Astrocyte (in vitro differentiated cells and primary cell): ENCODE measurements at regions not wholly inside any gene's neighbourhood (a gene's known extent, or its start where the extent isn't known, plus 50 kb on each side); places are given as distances from the start of the nearest gene placed in this dataset.

ENCODE experiments used
- DNase-seq: peaks from one replicate; pipeline ENCODE4 v3.0.0-alpha.2; 2010; ENCODE audit warnings: low read depth
- FAIRE-seq: peaks from 2 replicates; lab custom pipeline; 2011; peaks lifted over from hg19 to GRCh38; lab: Jason Lieb, UNC
- H2AFZ ChIP-seq: 2 replicates; pipeline ENCODE4 v1.6.0; 2012; ENCODE audit warnings: low read depth, low read length, inconsistent platforms
- H3K27ac ChIP-seq: 2 replicates; pipeline ENCODE4 v1.5.1; 2011; ENCODE audit warnings: low read depth, low read length, inconsistent platforms
- H3K27me3 ChIP-seq: 2 replicates; pipeline ENCODE4 v1.6.0; 2011; ENCODE audit warnings: low read length, inconsistent platforms; ENCODE audit not compliant: insufficient read depth
- H3K36me3 ChIP-seq: 2 replicates; pipeline ENCODE4 v1.5.1; 2011; ENCODE audit warnings: low read length, inconsistent platforms; ENCODE audit not compliant: insufficient read depth
- H3K4me1 ChIP-seq: 2 replicates; pipeline ENCODE4 v1.5.1; 2011; ENCODE audit warnings: low read length, inconsistent platforms; ENCODE audit not compliant: insufficient read depth
- H3K4me2 ChIP-seq: 2 replicates; pipeline ENCODE4 v1.6.0; 2012; ENCODE audit warnings: low read length, inconsistent platforms
- H3K4me3 ChIP-seq: 2 replicates; pipeline ENCODE4 v1.5.1; 2011; ENCODE audit warnings: low read depth, mild to moderate bottlenecking, low read length, inconsistent platforms; ENCODE audit not compliant: insufficient read depth
- H3K79me2 ChIP-seq: 2 replicates; pipeline ENCODE4 v1.6.0; 2012; ENCODE audit warnings: mild to moderate bottlenecking, low read length, inconsistent platforms; ENCODE audit not compliant: insufficient read depth
- H3K9ac ChIP-seq: 2 replicates; pipeline ENCODE4 v1.6.0; 2012; ENCODE audit warnings: mild to moderate bottlenecking, low read length, inconsistent platforms
- H3K9me3 ChIP-seq: 2 replicates; pipeline ENCODE4 v1.5.1; 2012; ENCODE audit warnings: low read depth, mild to moderate bottlenecking, low read length, inconsistent platforms; ENCODE audit not compliant: insufficient read depth
- H4K20me1 ChIP-seq: 2 replicates; pipeline ENCODE4 v1.6.0; 2012; ENCODE audit warnings: low read length, inconsistent platforms; ENCODE audit not compliant: insufficient read depth
- H3K27ac Mint-ChIP-seq: one replicate; pipeline ENCODE4 v1.8.0; 2021; ENCODE audit warnings: mild to moderate bottlenecking, mixed read lengths; ENCODE audit not compliant: unreplicated experiment
- H3K27me3 Mint-ChIP-seq: one replicate; pipeline ENCODE4 v1.8.0; 2021; ENCODE audit warnings: low read depth, mixed read lengths; ENCODE audit not compliant: unreplicated experiment
- H3K36me3 Mint-ChIP-seq: one replicate; pipeline ENCODE4 v1.8.0; 2021; ENCODE audit warnings: low read depth, mixed read lengths; ENCODE audit not compliant: unreplicated experiment
- H3K4me1 Mint-ChIP-seq: one replicate; pipeline ENCODE4 v1.8.0; 2021; ENCODE audit warnings: low read depth, mixed read lengths; ENCODE audit not compliant: unreplicated experiment
- H3K4me3 Mint-ChIP-seq: one replicate; pipeline ENCODE4 v1.8.0; 2021; ENCODE audit warnings: mild to moderate bottlenecking, moderate library complexity, mixed read lengths; ENCODE audit not compliant: unreplicated experiment
- H3K9me3 Mint-ChIP-seq: one replicate; pipeline ENCODE4 v1.8.0; 2021; ENCODE audit warnings: mild to moderate bottlenecking, mixed read lengths; ENCODE audit not compliant: unreplicated experiment
- EZH2 ChIP-seq: IDR thresholded peaks from 2 replicates; pipeline ENCODE4 v1.6.1; 2012; ENCODE audit warnings: mild to moderate bottlenecking, low read length, inconsistent platforms; ENCODE audit not compliant: insufficient read depth
- TF ChIP-seq, protein P1 (sequence below): IDR thresholded peaks from 2 replicates; pipeline ENCODE4 v1.5.1; 2011; ENCODE audit warnings: low read depth, mild to moderate bottlenecking, inconsistent platforms, low read length, moderate library complexity; ENCODE audit not compliant: insufficient read depth

DNA sequence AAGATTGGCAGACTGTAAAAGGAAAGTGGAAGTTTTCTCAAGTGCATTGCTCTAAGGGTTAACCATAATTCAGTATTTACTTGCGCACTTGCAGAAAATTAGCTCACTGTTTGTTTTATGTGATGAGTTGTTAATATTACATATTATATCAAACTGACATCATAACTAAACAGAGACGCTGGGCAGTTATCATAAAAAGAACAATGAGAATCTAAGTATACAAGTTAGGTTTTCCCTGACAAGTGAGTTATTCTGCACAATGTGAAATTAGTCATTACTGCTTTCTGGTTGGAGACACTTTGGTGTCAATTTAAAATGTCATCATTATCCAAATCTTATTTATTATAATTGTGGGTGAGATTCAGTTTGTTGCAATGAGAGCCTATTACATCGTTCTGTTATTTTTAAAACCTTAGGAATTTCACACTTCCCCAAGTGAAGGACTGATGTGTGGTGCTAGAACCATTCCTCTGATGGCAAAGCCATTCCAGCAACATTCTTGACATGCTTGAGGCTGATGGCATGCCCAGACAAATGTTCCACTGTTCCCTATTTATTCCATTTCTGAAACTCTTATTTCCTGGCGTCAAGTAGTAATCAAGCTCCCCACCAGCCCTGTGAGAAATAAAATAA lies 90.1 kb upstream of the FLRT2 start:
- Histone ChIP-seq H4K20me1 (no peaks in the 10 kb centered on the region), H3K27ac (no peak overlapping the region), H3K79me2 (no peaks in the 10 kb centered on the region), H2AFZ (no peak overlapping the region), H3K27me3 (no peaks in the 10 kb centered on the region), H3K9ac (no peak overlapping the region), H3K4me1 (peaks cover 18% of the 10 kb centered on the region), H3K4me2 (no peak overlapping the region), H3K36me3 (no peaks in the 10 kb centered on the region), H3K9me3 (no peaks in the 10 kb centered on the region), H3K4me3 (no peak overlapping the region)
- H3K27ac Mint-ChIP-seq = peak overlapping the region; percentile 94
- H3K36me3 Mint-ChIP-seq = no peaks in the 10 kb centered on the region
- no peak overlapping the region for H3K4me3 Mint-ChIP-seq
- DNase-seq (peak; percentile 67), FAIRE-seq (peak; percentile 99)
- H3K9me3 Mint-ChIP-seq = peaks cover 1% of the 10 kb centered on the region
- peaks cover 41% of the 10 kb centered on the region for H3K4me1 Mint-ChIP-seq
- H3K27me3 Mint-ChIP-seq = no peaks in the 10 kb centered on the region
- TF ChIP-seq, protein P1, sequence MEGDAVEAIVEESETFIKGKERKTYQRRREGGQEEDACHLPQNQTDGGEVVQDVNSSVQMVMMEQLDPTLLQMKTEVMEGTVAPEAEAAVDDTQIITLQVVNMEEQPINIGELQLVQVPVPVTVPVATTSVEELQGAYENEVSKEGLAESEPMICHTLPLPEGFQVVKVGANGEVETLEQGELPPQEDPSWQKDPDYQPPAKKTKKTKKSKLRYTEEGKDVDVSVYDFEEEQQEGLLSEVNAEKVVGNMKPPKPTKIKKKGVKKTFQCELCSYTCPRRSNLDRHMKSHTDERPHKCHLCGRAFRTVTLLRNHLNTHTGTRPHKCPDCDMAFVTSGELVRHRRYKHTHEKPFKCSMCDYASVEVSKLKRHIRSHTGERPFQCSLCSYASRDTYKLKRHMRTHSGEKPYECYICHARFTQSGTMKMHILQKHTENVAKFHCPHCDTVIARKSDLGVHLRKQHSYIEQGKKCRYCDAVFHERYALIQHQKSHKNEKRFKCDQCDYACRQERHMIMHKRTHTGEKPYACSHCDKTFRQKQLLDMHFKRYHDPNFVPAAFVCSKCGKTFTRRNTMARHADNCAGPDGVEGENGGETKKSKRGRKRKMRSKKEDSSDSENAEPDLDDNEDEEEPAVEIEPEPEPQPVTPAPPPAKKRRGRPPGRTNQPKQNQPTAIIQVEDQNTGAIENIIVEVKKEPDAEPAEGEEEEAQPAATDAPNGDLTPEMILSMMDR = no peak
- no peak for TF ChIP-seq EZH2

DNA sequence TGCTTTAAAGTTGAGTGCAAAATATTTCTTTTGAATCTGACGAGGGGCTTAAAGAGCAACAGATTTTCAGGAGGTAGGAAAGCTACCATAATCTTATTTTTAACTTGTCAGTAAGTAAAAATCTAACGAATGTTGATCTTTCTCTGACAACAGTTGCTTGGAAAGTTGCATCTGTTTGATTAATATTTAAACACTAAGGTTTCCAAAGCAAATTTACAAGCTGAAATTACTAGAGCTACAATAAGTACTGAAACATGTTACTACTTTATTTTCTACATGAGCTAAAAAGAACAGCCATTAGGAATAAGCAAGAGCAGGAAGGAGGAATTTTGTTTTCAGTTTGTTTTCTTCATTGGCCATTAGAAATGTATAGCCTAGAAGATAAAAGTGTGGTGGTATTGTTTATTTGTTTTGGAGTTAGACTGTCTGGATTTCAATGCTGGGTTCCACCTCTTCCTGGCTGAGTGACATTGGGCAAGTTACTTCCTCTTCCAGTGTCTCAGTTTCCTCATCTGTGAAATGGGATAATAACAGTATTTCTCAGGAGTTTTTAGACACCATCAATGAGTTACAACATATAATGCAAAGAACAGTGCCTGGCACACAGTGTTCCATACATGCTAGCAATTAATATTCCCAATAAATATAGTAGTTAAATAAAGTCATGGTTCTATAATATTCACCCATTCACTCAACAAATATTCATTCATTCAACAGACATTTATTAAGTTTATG lies 87.9 kb upstream of the FLRT2 start:
- H3K4me1 Mint-ChIP-seq = peaks cover 35% of the 10 kb centered on the region
- FAIRE-seq = no peak
- Histone ChIP-seq H3K27me3 (no peaks in the 10 kb centered on the region), H3K4me2 (no peak overlapping the region), H4K20me1 (no peaks in the 10 kb centered on the region), H3K79me2 (no peaks in the 10 kb centered on the region), H3K27ac (no peak overlapping the region), H3K36me3 (no peaks in the 10 kb centered on the region), H3K9me3 (no peaks in the 10 kb centered on the region), H3K9ac (no peak overlapping the region), H2AFZ (no peak overlapping the region), H3K4me1 (peaks cover 18% of the 10 kb centered on the region), H3K4me3 (no peak overlapping the region)
- no peak for DNase-seq
- no peaks in the 10 kb centered on the region for H3K36me3 Mint-ChIP-seq
- TF ChIP-seq, protein P1 = no peak
- TF ChIP-seq EZH2 = no peak
- H3K27ac Mint-ChIP-seq = peak overlapping the region; percentile 55
- H3K9me3 Mint-ChIP-seq = peaks cover 1% of the 10 kb centered on the region
- H3K27me3 Mint-ChIP-seq = no peaks in the 10 kb centered on the region
- H3K4me3 Mint-ChIP-seq = no peak overlapping the region

DNA sequence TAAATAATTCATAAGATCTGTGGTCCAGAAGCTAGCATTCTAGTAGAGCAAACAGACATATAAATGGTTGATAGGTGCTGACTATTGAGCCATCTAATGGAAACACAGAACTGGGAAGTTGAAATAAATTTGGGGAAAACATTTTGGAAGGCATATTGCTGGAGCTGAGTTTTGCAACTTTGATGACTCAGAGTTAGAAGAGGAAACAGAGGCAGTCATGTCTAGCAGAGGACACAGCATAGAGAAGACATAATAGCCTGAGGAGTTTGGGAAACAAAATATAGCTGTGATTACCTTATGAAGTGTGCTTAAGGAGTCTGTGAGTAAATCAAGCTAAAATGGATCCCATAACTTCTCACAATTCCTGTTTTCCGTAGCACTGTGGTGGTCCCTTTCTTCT lies 86.9 kb upstream of the FLRT2 start:
- no peaks in the 10 kb centered on the region for H4K20me1 ChIP-seq
- no peak for DNase-seq
- peaks cover 12% of the 10 kb centered on the region for H3K4me1 ChIP-seq
- no peaks in the 10 kb centered on the region for H3K36me3 Mint-ChIP-seq
- no peaks in the 10 kb centered on the region for H3K36me3 ChIP-seq
- no peaks in the 10 kb centered on the region for H3K27me3 Mint-ChIP-seq
- no peak overlapping the region for H3K4me3 Mint-ChIP-seq
- TF ChIP-seq, protein P1 = no peak
- TF ChIP-seq EZH2 = no peak
- H3K4me2 ChIP-seq = no peak overlapping the region
- no peak overlapping the region for H3K27ac Mint-ChIP-seq
- H3K27me3 ChIP-seq = no peaks in the 10 kb centered on the region
- H3K27ac ChIP-seq = no peak overlapping the region
- no peaks in the 10 kb centered on the region for H3K9me3 ChIP-seq
- H3K9ac ChIP-seq = no peak overlapping the region
- no peak for FAIRE-seq
- no peak overlapping the region for H3K4me3 ChIP-seq
- H3K4me1 Mint-ChIP-seq = peaks cover 26% of the 10 kb centered on the region
- H3K9me3 Mint-ChIP-seq = peaks cover 1% of the 10 kb centered on the region
- no peak overlapping the region for H2AFZ ChIP-seq
- no peaks in the 10 kb centered on the region for H3K79me2 ChIP-seq
